HG02938 (cell line): ENCODE measurements at regions not wholly inside any gene's neighbourhood (a gene's known extent, or its start where the extent isn't known, plus 50 kb on each side); places are given as distances from the start of the nearest gene placed in this dataset.

Experiments
- ATAC-seq: cut with Tn5 transposase; IDR thresholded peaks from one replicate; pipeline ENCODE4 v1.9.1; 2021; ENCODE audit warnings: mild to moderate bottlenecking, moderate library complexity; ENCODE audit not compliant: unreplicated experiment

DNA sequence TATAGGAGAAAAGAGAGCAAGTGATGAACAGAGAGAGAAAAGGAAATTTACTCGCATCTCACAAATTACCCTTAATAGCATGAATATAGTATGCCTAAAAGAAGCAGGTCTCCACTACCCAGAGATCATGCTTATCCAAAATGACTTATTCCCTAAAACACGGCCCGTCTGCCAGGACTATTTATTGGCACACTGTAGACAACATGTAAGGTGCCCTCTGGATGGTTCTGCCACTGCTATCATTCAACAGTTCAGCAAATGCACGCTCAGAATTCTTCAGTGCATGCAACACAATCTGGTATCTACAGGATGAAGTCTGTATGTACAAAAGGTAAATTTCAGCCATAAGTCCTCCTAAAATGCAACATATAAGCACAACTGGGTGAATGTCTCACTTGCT lies 465.8 kb downstream of the SHQ1 start:
- ATAC-seq = no peak

DNA sequence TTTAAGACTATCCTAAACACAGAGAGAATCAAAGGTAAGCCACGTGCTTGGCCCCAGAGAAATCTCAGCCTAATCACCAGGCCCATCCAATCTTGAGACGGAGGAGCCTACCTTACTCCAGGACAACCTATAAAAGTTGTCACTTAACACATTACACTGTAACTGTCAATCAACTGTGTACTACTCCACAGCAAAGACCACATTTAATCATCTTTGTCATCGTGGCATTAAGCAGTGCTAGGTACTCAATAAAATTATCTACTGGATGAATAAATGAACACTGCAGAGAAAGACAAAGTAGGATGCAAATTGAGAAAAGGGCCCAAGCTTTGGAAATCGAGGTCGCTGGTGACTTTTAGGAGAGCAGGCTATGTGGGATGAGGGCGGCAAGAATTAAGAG lies 466.7 kb downstream of the SHQ1 start:
- no peak for ATAC-seq

DNA sequence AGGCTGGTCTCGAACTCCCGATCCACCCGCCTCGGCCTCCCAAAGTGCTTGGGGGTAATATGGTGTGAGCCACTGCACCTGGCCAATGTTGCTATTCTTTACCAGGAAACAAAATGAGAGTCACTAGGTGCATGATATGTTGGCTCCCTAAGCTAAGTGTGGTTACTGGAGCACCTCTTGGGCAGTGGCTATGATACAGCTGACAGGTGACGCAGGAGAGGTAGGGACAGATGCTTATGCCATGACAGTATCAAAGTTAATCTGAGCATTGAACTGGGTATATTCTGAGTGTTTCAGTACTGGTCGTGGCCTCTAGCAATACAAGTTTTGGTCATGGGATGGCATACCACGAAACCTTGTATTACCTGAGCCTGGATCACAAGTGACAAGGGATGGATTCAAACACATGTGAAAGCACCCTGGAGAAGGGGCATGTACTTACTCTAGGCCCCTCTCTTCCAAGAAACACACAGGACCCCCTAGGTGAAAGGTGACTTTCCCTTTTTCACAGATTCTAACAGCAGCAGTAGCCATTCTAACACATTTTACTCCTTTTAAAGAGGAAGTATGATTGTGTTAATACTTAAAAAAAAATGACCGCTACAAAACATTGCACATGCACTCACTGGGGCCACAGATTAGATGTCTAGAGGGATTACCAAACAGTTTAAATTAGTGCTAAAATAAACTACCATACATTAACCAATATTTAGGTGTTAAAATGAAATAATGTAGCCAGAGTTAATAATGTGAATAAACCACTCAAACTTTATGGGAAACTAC lies 467.3 kb downstream of the SHQ1 start:
- no peak for ATAC-seq

DNA sequence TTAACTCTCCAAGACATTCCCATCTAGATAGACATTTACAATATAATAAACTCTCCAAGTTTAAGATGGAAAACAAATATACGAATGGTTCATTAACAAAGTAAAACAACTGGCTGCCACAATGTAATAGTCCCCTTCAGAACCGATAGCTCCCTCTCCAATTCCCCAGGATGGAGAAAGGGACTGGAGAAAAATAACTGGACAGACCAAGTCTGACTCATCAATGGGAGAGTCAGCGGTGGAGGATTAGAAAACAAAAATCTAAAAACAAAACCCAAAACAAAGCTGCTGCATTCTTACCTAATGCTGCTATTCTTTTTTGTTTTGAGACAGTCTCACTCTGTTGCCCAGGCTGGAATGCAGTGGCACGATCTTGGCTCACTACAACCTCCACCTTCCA lies 468.1 kb downstream of the SHQ1 start:
- ATAC-seq = no peak

DNA sequence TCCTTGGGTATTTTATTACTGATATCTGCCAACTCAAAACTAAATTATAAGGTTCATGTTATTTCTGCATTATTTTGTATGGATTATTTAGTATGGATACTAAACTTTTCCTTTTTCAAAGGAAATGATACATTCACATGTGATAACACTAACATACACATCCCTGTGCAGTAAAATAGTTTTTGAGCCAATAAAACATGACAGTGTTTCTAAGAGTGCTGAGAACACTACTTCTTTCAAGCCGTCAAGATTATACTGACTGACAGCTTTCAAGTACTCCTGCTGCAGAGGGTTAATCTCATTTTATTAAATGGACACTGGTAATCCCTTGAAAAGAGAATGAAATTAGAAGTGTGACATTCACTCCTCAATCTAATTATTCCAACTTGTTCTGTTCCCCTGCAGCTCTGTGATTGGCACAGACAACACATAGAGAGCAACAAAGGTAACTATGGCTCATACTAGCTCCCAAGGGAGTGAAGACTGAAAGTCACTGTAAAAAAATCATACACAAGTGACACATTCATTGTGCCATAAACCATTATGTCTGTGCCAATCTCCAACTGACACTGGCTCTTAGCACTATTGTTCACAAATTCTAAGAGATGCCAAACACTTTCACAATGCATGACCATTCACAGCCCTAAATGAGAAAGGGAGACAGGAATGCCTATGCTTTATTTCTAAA lies 468.6 kb downstream of the SHQ1 start:
- ATAC-seq = no peak

DNA sequence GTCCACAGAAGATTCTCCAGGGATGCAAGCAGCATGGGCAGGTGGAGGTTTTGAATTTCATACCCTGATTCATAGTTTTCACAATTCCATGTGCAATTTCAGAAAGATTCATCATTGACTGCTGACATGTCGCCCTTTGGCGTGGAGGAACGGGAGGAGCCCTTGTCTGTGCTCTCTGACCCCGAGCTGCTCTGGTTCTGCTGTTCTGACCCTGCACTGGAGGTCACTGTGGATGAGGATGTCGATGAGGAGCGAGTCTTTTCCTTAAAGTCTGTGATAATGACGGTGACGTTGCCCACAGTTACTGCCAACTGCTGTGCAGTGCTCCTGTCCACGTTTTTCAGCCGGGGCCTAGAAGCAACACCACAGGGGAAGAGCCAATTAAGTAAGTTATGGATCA lies 470.0 kb downstream of the SHQ1 start:
- ATAC-seq = no peak

DNA sequence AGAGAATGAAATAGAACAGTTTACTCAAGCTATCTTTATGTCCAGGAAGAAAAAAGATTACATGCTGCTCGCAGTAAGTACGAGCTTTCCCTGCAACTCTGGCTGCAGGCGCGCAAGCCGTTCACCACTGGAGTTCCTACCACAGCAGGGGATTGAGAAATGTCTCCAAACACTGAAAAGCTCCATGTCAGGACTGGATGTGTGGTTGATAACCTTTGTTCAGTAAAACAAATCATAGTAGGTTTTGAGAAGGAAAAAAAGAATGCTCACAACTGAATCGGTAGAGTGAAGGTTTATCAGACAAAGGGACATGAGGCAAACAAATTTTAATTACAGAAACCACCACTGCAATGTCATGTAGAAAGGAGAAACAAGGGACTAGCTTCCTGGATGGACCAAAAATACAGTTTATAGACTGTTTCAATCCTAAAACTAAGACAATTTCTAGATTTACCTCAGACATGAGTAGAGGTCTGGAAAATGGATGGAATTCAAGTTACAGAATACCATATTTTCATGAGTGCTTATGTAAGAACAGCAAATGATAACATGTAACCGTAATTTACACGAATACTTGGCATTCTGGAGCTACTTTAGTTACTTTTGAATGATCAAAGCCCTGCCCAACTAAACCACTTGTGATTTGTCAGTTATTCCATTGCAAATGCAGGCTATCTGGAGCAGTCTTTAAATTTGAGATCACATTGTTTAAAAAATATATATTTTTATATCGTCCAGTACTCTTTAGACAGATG lies 471.1 kb downstream of the SHQ1 start:
- no peak for ATAC-seq

DNA sequence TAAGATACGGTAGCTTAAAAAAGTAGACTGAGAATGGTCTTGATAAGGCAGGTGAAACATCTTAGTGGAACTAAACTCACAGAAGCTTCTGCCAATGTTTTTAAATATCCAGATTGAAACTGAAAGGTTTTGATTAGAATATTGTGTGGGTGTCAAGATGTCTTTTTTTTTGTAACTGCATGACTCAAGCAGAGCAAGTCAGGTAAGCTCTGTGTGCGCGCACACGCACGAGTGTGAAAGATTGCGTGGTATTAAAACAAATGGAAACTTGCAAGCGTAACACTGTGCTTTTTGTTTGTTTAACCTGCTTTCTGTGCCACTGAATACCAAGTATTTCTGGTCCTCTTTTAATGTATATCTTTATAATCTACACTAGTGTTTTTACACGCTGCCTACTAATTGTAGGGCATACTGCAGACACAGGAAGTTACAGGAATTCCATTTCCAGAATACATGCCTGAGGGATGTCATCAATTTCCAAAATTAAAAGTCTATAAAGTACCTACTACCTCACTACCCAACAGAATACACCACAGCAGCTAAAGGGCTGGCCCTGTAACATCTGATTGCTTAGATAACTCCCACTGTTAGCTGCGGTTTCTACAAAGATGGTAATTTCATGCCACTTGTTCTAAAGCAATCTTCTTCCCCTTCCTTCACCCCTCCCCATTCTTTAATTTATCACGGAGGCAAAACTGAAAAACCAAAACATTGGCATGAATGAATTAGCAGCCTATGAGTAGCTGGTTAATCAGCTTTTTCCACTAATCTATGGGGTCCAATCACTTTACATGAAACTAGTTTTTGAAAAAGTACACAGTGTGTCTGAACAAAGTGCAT lies 472.8 kb downstream of the SHQ1 start:
- no peak for ATAC-seq

DNA sequence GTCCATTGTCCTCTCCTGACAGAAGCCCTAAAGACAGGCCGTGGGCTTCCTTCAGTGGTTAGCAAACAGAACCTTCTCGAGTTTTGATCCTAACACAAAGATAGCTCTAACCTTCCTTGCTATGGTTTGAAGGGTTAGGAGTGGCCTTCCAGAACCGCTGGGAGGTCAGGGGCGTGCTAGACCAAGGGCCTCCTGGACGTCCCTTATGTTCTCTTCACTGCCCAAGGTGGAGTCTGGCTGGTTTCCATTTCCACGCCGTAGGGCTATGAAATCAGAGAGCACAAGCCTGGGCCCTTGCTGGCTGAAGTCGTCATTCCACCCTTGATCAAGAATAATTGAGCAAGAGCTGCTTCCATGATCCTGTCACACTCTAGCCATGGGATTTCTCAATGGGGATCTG lies 475.1 kb downstream of the SHQ1 start:
- ATAC-seq = no peak

DNA sequence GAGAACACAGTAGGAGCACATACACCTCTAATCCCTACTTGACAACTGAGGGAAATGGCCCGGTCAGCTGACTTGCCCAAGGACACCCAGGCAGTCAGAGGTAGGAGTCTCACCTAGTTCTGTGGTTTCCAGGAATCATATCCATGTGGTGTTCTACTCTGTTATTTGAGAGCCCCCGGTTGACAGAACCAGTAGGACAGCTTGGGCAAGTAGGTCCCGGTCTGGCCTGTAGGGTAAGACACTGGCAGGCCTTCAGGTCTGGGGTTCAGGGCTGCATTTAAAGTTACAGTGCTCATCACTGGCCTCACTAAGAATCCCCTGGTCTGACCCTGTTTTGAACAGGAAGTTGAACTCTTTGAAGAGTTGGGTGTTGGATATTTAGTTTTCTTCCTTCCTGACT lies 476.1 kb downstream of the SHQ1 start:
- ATAC-seq = no peak

DNA sequence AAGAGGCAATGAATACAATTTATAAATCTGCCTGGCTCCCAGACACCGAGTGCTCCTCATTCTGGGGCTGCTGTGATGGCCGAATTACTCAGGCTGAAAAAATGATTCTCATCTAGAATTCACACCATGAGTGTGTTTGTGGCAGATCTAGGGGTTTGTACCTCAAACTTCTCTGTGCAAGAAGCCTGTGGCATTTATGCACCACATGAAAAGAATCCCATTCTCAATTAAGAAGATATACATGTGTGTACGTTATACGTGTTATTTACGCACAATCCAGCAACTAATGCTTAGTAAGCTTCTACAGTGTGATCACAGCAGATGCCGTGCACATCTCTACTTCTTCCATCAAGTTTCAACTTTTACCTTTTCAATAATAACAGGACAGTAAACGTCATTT lies 476.8 kb downstream of the SHQ1 start:
- no peak for ATAC-seq

DNA sequence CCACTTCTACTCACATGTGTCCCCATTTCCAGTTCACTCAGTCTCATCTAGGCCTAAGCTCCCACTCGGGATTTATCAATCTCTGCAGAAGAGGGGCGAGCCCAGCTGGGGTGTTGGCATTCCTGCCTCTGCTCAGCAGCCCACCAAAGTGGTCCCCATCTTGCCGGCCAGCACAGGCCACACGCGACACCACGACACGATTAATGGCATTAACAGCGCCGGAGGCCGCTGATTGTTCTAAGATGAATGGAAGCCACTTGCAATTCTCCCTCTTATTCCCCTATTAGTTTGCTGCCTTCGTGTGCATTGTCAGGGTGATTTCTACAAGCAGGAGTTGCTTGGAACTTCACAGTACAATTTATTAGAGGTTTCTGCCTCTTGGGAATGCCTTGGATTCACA lies 477.3 kb downstream of the SHQ1 start:
- ATAC-seq = no peak

DNA sequence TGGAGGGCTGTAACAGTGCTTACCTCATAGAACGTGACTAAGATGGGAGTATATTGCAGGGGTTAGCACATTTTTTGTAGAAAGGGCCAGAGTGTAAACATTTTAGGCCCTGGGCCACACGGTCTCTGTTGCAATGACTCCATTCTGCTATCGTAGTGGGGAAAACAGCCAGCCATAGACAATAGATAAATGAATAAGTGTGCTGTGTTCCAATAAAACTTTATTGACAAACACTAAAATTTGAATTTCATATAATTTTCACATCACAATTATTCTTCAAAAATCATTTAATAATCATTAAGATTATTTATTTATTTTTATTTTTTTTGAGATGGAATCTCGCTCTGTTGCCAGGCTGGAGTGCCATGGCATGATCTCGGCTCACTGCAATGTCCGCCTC lies 478.6 kb downstream of the SHQ1 start:
- no peak for ATAC-seq

DNA sequence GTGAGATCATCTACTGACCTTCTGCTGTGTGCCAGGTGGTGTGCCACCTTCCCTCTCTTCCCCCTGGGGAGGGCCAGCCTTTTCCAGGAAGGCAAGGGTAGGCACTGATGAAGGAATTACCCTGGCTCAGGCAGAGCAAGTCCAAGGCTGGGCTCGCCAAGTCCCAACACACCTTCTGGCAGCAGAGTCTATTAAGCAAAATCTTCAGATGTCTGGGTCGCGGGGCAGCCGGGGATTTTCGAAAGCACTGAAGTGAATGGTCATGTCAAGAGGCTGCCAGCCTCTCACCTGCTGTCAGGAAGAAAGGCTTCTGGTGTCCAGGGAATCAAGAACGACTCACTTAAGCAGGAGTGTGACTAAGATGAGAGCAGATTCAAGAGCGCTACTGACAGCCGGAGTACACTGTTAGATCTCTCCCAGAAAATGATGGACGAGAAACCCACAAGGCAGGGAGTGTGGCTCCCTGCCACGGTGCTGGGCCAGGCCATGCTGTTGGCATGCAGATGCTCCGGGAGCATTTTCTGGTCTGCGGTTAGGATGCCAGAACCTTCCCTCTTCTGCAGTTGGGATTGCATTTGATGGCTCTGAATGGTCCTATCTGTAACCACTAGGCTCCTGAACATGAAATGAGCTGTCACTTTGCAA lies 479.8 kb downstream of the SHQ1 start:
- no peak for ATAC-seq

DNA sequence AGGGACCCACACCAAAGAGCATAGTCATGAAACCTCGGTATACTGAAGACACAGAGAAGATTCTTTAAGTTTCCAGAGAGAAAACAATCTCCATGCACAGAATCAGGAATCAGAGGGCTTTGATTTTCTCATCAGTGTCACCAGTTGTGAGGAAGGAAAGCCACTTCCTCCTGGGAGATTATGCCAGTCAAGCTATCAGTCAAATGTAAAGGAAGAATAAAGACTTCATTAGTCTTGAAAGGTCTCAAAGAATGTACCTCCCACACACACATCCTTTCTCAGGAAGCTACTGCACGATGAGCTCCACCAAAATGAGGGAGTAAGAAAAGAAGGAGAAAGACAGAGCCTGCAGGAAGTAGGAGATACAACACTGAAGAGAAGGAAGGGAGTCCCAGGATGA lies 486.3 kb downstream of the SHQ1 start:
- ATAC-seq = no peak

DNA sequence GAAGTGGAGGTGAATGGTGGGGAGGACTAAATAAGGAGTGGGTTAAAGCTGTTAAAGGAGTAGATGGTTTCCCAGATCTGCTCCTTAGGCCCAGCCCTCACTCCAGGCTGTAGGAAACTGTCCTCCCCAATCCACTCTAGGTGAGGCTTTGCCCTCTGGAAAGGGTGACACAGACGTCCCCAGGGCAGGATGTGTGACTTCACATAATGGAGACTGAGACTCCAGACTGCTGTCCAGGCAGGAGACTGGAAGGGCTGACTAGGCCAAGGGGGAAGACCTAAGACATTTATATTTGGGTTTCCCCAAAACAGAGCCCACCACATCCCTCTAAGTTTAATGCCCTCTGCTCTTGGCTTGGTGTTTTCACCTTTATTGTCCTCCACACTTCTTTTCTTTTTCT lies 488.5 kb downstream of the SHQ1 start:
- no peak for ATAC-seq

DNA sequence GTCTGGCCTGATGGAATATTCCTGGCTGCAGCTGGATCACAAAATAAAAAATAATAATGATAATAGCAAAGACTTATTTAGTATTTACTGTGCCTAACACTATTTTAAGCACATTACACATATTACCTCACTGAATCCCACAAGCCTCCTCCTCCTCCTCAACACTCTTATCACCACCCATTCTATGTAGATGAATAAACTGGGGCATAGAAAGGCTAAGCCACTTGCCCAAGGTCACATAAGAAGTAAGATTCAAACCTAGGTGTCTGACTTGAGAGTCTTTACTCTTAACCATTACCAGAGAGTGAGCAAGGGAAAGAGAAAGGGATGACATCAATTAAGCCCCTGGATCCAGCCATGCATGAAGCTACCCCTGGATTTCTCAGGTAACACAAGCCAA lies 493.1 kb downstream of the SHQ1 start:
- ATAC-seq = no peak

DNA sequence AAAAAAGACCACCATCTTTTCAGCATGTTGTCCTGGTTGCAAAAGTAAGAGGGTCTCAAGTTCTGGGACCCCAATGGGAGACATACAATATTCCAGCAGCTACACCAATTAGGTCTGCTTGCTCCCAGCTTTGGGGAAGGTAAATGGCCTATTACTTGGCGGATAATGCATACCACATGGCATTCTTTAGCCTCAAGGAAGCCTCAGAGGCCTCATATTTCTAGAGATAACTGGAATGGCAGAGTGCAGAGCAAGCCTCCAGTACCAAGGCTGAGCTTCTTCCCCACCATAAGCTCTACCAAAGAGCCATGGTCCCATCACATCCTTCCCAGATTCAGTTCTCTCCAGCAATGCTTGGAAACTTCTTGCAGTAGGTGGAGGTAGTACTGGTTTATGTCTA lies 493.8 kb downstream of the SHQ1 start:
- ATAC-seq = no peak

DNA sequence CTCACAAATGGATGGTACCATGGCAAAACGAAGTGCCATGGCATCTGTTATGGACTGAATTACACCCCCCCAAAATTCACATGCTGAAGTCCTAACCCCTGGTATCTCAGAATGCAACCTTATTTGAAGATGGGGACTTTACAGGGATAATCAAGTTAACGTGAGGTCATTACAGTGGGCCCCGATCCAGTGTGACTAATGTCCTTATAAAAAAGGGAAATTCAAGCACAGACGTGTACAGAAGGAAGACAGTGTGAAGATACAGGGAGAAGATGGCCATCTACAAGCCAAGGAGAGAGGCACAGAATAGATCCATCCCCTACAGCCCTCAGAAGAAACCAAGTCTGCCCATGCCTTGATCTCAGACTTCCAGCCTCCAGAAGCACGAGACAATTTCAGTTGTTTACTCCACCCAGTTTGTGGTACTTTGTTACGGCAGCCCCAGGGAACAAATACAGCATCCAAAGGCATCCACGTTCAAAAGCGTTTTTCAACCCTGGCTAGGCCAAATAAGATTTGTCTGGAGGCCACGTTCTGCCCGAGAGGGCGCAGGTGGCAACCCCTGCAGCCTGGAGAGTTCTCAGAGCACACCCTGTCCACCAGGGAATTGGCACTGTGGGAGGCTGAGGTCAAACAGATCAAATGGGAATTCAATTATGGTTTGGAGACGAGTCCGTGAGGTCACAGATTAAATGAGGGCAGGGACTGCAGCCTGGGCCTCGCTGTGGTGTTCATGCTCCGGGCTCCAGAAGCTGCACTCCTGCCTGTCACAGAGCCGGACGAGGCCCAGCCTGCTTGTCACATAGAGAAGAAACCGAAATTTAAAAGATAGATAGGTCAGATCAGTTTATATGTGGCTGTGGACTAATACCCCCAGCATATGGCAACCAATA lies 494.8 kb downstream of the SHQ1 start:
- no peak for ATAC-seq

DNA sequence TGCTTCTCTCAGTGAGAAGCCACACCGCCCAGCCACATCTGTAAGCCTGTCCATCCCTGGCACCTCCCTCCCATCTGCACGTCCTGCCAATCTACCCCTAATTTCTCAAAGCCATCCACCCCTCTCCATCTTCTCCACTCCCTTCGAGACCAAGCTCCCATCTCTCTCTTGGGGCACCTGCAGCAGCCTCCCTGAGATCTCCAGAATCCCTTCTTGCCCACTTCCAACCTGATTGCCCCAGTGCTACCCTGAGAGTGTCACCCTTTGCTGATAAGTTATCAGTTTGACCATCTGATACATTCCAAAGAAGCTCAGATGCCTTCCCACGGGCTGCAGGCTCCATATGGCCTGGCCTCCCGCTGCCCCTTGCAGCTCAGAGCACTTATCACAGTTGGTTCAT lies 496.1 kb downstream of the SHQ1 start:
- ATAC-seq = no peak
